ENCODE measurements at regions not wholly inside any gene's neighbourhood (a gene's known extent, or its start where the extent isn't known, plus 50 kb on each side); places are given as distances from the start of the nearest gene placed in this dataset.
"Not testable (repeated sequence)": the region's sequence is repeated elsewhere in the genome, so short reads cannot be mapped to it uniquely, and the experiment has no call there.

- DNase-seq (ENCODE audit: extremely low read depth, low read depth), result no peak
- no peak for TF ChIP-seq CTCF (IDR thresholded peaks at IDR 0.05; ENCODE audit: low read depth, low read length, missing control alignments)
- H3K4me3 ChIP-seq (replicated peaks; ENCODE audit: low read depth, low read length), result no peak overlapping the region
Measured at GRCh38 chr2:118580107-118580506, 267.3 kb downstream of the EN1 start.

GRCh38 chr2:118577202-118577601, 270.2 kb downstream of the EN1 start:
- H3K4me3 ChIP-seq (replicated peaks; ENCODE audit: low read depth, low read length), result no peak overlapping the region
- DNase-seq (ENCODE audit: extremely low read depth, low read depth), result no peak
- no peak for TF ChIP-seq CTCF (IDR thresholded peaks at IDR 0.05; ENCODE audit: low read depth, low read length, missing control alignments)

GRCh38 chr2:118576109-118576855, 271.2 kb downstream of the EN1 start:
- no peak overlapping the region for H3K4me3 ChIP-seq (replicated peaks; ENCODE audit: low read depth, low read length)
- TF ChIP-seq CTCF (IDR thresholded peaks at IDR 0.05; ENCODE audit: low read depth, low read length, missing control alignments), result no peak
- DNase-seq (ENCODE audit: extremely low read depth, low read depth), result no peak

GRCh38 chr2:118572380-118572779, 275.1 kb downstream of the EN1 start:
- H3K4me3 ChIP-seq (replicated peaks; ENCODE audit: low read depth, low read length), result not testable (repeated sequence)

GRCh38 chr2:118569876-118570535, 277.4 kb downstream of the EN1 start:
- no peak for TF ChIP-seq CTCF (IDR thresholded peaks at IDR 0.05; ENCODE audit: low read depth, low read length, missing control alignments)
- no peak overlapping the region for H3K4me3 ChIP-seq (replicated peaks; ENCODE audit: low read depth, low read length)
- no peak for DNase-seq (ENCODE audit: extremely low read depth, low read depth)

More at GRCh38 chr2:118572380-118572779, 275.1 kb downstream of the EN1 start:
- not testable (repeated sequence) for DNase-seq (ENCODE audit: extremely low read depth, low read depth)

GRCh38 chr2:118568700-118569099, 278.7 kb downstream of the EN1 start:
- no peak for DNase-seq (ENCODE audit: extremely low read depth, low read depth)
- TF ChIP-seq CTCF (IDR thresholded peaks at IDR 0.05; ENCODE audit: low read depth, low read length, missing control alignments), result no peak
- no peak overlapping the region for H3K4me3 ChIP-seq (replicated peaks; ENCODE audit: low read depth, low read length)

- H3K4me3 ChIP-seq (replicated peaks; ENCODE audit: low read depth, low read length), result no peak overlapping the region
- no peak for DNase-seq (ENCODE audit: extremely low read depth, low read depth)
- TF ChIP-seq CTCF (IDR thresholded peaks at IDR 0.05; ENCODE audit: low read depth, low read length, missing control alignments), result no peak
Measured at GRCh38 chr2:118565786-118566540, 281.5 kb downstream of the EN1 start.
